Activated CD4-positive, alpha-beta T cell treated with anti-CD3 and anti-CD28 coated beads, Interleukin-2, amount 50 U/mL, for 48 hours (primary cell): ENCODE measurements at regions not wholly inside any gene's neighbourhood (a gene's known extent, or its start where the extent isn't known, plus 50 kb on each side); places are given as distances from the start of the nearest gene placed in this dataset.
"Not testable (repeated sequence)": the region's sequence is repeated elsewhere in the genome, so short reads cannot be mapped to it uniquely, and the experiment has no call there.

Experiments
- DNase-seq, 2 experiments: peaks; one replicate each; pipeline ENCODE4 v3.0.0-alpha.2; 2020

DNA sequence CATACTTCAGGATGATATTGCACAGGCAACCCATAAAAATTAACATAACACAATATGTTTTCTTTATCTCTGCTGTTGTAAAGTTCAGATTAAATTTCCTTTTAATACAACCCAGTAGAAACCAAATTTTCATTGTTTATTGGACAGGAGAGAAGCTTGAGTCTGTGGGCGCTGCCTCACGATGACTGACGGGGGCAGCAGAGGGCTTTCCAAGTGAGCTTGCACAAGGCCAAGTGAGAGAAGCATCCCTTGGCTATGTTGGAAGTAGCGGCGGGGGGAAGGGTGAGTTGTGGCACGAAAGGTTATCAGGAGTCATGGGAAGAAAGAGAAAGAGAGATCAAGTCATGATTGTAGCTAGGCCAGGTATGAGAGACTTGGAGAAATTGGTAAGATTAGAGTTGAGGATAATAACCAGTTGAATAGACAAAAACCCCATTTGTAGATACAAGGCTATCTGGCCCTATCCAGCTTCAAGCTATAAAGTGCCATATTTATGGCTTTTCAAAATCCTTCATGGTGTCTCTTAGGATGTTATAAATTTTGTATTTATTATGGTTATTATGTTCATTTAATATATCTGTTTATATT lies 413.7 kb upstream of the FAM98A start:
- DNase-seq: peak; percentile 31 to 33

DNA sequence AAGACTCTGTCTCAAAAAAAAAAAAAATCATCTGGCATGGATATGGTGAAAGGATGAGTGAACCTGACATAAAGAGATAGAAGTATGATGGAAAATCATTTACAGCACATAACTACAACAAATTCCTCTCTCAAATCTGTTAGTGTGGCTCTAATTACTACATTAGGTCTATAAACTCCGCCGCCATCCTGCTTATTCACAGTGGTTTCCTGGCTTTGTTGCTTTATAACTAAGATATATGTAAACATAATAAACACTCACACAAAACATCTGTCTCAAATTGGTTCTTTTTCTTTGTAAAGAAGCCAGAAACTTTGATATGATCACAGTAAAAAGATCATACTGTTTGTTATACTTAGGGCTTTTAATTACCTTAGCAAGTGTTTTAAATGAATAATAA lies 412.6 kb upstream of the FAM98A start:
- DNase-seq: no peak

DNA sequence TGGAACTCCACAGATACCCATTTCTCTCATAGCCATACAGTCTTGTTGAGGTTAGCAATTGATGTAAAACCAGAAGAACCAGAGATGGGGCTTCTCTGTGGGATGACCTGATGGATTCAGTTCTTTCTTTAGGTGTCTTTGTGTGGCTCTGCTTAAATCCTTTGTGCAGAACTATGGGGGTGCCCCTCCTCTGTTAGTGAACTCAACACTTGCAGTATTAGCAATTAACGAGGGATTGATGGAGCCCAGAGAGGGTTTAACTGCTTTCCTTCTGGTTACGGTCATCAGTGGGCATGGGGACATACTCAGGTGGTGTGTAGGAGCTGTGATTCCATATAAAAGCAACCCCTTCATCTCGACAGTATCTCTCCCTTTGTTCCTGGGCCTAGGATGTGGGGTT lies 406.8 kb upstream of the FAM98A start:
- DNase-seq: no peak

DNA sequence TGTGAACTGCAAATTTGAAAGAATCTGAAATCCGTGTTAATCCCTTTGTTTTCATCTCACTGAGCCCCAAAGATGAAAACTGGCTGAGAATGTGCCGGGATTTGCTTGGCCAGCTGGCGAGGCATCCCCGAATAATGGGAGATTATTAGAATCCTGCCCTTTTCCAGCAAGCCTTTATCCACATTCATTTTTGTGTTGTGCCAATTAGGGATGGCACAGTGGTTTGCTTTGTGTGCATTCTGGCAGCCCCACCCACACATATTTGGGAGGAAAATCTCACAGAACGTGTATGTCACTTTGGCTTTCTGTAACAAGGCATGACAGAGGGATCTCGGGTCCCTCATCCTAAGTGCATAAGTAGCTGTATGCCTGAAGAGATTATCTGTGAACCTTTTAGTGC lies 405.8 kb upstream of the FAM98A start:
- no peak for DNase-seq

DNA sequence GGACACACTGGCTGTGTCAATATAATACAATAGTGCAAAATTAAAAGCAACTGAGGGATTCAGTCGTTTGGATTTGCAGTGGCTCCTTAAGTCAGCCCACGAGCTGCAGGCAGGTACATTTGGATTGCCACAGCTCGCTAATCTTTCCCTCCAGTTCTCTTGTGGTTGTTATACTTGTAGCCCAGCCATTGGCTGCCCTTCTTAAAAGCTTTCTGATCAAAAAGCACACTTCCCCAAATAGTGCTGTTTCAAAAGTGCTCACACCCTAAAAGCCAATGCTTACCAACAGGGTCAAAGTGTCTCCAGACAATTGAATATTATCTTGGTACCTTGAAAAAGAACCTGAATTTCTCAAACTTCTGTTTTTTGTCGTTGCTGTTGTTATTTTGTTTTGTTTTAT lies 404.7 kb upstream of the FAM98A start:
- DNase-seq: no peak

DNA sequence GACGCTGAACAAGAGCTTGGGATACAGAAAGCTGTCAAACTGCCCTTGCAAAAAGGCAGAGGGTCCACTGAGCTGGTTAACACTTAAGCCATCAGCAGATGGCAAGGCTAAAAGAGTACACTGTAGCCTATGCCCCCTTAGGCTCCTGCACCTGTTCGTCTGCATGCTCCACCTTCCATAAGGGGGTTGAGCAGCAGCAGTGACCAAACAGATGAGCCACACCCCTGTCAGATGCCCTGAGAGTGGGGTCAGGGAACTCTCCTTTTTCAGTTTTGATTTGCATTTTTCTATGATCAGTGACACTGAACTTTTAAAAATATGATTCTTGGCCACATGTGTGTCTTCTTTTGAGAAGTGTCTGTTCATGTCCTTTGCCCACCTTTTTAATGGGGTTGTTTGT lies 402.5 kb upstream of the FAM98A start:
- no peak for DNase-seq

DNA sequence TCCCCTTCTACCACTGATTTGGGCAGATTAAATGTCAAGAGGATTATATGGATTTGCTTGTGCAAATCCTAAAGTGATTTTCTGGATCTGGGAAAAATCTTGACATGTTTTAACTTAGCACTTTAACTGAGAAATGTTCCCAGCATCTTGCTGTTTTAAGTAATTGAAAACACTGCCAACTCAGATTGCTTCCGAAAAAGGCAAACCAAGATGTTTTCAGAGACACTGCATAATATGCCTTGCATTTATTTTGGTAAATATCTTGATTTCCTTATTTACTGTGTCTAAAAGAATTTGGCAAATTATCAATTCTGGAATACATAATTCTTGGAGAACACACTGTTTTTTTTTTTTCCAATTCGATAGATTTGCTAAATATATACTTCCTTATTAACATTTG lies 385.0 kb upstream of the FAM98A start:
- no peak for DNase-seq

DNA sequence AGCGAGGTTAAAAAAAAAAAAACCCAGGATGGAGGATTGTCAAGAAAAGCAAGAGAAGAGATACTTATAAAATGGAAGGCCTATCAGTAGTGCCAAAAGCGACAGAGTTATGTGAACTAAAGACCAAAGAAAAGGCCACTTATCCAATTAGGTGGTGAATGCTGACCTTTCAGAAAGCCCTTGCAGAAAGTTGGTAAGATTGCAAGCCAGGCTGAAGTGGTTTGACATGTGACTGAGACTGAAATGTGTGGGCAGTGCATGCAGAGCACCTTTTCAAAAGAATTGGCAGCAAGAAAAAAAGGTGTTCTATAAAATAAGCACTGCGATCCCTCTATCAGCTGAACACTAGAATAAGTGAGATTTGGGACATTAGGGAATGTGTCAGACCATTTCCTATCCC lies 379.4 kb upstream of the FAM98A start:
- DNase-seq: no peak

DNA sequence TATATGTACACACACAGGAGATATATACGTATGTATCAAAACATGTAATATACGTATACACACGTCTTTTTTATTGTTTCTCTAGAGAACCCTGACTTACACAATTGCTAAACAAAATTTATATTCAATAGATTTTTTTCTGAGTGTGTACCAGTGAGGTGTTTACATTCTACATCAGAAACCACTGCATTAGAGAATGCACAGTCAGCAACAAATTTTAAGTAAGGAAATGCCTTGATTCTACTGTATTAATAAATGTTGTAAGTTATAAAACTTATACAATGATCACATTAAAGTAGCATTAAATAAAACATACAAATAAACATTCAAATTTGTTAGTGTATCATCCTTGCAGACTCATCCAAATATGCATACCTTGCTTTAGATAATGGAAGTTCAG lies 376.4 kb upstream of the FAM98A start:
- DNase-seq: no peak

DNA sequence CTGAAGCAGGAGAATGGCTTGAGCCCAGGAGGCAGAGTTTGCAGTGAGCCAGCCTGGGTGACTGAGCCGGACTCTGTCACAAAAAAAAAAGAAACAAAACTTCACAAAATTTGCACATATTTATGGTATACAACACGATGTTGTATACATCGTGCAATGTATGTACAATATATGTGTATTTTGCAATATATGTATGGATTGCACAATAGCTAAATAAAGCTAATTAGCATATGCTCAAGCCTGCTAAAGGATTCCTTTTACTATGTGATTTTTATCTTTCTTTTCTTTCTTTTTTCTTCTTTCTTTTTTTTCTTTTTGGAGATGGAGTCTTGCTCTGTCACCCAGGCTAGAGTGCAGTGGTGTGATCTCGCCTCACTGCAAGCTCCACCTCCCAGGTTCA lies 368.0 kb upstream of the FAM98A start:
- no peak for DNase-seq

DNA sequence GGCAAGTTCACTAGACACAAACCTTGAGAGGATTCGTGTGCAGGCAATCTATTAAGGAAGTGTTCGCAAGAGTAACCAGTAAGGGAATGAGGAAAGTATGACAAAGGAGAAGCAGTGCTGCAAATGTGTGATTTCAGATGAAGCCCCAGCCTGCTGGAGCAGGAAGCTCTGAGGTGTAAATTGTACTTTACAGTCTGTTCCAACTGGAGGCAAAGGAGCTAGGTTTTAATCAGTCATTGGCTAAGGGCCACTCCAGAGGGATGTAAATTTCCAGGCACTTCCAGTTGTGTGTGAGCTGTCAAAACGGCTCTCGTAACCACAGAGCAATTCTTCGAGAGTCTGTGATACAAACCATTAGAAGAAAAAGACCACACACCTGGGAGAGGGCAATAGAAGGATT lies 359.5 kb upstream of the FAM98A start:
- no peak for DNase-seq

DNA sequence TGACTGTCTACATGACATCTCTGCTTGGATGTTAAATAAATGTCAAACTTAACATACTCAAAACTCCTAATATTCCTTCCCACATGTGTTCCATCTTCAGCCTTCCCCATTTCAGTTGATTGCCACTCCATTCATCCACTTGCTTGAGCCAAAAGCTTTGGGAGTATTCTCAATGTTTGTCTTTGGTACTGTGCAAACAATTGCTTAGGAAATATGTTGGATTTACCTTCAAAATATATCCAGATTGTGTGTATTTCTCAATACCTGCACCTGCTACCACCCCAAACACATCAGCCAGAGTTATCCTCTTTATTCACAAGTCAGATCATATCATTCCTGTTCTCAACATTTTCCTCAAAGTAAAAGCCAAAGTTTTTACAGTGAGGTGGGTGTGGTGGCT lies 350.3 kb upstream of the FAM98A start:
- DNase-seq: no peak

DNA sequence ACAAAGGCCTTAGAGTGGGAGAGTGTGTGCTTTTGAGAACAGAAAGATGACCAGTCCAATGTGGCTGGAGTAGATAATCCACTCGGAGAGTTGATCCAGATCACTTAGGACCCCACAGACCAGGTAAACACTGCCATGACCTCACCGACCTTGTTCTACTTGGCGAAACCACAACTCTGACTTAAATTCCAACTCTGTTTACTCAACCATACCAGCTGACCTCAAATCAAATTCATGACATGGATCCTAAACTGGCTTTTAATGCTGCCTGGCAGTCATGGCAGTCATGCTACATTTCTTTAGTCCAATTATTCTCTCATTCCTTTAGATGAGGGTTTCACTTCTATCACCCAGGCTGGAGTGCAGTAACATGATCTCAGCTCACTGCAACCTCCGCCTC lies 347.1 kb upstream of the FAM98A start:
- DNase-seq: no peak

DNA sequence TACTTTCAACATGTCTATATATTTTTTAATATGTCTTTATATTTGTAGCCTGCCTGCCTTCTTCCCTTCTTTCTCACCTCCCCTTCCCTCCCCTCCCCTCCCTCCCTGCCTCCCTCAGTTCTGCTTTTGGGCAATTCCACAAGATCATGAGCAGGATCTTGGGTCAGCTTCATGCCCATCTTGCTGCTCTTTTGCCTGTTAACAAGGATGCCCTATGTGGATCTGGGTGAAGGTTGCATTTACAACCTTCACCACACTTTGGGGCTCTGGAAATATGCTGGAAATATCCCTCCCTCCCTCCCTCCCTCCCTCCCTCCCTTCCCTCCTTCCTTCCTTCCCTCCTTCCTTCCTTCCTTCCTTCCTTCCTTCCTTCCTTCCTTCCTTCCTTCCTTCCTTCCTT lies 334.1 kb upstream of the FAM98A start:
- DNase-seq: no peak

DNA sequence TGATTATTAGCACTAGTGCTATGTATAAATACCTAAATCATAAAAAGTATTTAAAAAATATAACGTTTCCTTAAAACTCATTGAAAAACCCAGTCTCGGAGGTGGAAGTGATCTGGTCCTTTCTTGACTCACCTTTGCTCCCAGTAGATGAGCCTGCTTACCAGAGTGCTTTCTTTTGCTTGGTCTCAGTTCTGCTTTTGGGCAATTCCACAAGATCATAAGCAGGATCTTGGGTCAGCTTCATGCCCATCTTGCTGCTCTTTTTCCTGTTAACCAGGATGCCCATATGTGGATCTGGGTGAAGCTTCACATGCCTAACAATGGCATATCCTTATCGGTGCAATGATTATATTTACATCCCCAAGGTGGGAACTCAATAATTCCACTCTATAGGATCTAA lies 332.1 kb upstream of the FAM98A start:
- DNase-seq: no peak

DNA sequence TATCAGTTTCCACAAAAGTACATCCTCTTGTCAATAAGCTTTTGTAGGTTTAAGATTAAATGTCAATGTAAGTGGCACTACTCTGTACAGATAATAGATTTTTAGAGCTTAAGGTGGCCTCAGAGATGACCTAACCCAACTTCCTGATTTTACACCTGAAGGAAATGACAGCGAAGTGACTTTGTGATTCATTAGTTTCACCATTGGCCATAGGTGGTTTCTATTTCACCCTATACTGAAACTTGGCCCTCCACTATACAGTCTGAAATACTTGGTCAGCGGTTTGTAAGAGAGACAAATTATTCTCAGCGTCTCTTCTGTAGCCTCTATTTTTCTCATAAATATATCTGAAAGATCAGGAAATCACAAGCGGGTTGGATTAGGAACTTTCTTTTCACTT lies 330.4 kb upstream of the FAM98A start:
- DNase-seq: no peak

DNA sequence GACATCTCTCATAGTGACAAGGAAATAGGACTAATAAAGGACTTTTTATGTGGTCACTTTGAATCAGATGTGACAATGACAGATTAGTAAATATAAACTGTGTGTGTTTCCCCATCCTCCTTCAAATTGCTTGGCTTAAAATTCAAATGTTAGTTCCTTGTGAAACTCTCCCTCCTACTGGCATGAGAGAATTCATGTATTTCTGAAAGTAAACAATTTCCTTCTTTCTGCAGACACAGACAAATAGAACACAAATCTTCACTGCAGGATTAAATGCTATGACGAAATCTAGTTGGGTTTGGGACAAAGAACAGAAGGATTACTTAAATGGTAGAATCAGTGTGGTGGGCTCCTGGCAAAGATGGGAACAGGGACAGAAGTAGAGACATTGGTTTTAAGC lies 328.7 kb upstream of the FAM98A start:
- DNase-seq: no peak

DNA sequence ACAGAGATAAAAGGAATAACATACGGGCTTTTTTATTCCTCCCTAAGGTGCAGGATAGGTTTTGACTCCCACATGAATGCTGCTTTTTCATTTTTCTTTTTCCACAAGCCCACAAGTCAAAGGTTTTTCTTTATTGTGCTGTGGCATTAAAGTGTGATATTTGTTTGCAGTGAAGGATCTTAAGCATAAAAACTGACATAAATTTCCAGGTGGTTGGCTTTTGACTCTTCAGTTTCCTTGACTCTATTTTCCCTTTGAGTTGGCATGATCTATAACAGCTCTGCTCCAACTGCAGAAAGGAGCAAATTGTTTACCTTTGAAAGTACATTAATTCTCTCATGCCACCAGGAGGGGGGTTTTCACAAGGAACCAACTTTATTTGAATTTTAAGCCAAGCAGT lies 326.2 kb upstream of the FAM98A start:
- no peak for DNase-seq

DNA sequence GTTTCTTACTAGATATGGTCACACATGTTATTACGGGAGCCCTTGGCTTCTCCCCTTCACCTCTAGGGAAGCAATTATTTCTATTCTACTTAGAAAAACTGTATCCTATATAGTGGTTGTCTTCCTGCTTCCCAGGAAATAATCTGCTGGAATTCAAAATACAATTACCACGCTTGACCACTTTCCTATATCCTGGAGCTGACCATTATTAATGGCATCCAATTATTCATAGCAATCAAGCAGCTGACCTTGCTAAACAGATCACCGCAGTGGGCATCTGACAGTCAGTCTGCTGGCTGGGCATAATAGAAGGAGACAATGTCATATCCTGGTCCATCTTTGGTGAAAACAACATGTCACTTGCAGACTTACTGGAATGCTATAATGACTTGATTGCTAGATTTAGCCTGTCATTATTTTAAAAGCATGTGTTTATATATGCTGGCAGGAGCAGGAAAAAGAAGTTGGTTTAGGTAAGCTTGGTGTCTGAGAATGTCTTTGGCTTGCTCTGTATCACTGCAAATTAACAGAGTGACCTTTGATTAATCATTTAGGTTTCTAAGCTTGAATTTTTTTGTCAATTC lies 325.6 kb upstream of the FAM98A start:
- DNase-seq: no peak

DNA sequence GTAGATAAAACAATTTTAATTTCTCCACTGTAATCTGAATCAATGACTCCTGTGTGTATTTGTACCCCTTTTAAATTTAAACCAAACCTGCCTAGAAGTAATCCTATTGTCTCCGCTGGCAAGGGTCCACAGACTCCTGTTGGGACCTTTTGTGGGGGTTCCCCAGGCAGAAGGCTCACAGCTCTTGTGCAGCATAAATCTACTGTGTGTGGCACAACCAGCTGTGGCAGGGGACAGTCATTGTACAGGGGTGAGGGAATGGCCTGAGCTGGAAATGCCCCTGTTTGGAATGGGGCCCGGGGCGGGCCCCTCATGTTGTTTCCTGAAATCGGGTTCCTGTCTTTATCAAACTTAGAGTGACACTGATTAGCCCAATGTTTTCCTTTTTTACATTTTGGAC lies 318.2 kb upstream of the FAM98A start:
- no peak for DNase-seq

DNA sequence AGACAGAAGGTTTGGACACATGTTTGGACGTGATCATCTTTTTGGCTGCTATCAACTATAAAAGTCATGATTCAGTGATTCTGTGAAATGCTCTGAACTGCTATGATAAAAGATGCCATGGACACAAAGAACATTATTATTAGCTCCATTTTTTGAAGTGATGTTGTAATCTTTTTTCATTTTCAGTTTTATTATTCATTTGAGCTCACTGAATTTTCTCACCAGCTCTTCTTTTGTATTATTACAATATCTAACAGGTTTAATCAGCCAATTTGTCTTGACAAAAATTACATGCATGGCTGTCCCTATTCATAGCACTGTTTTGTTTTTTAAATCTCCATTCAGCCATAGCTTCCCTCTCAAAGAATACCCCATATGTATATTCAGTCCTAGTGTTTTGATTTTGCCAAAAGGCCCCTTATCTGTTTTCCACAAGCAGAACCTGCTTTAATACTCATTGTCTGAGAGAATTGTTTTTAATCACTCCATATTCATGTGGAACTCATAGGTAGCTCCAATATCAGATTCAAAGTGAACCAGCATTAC lies 314.0 kb upstream of the FAM98A start:
- no peak for DNase-seq

DNA sequence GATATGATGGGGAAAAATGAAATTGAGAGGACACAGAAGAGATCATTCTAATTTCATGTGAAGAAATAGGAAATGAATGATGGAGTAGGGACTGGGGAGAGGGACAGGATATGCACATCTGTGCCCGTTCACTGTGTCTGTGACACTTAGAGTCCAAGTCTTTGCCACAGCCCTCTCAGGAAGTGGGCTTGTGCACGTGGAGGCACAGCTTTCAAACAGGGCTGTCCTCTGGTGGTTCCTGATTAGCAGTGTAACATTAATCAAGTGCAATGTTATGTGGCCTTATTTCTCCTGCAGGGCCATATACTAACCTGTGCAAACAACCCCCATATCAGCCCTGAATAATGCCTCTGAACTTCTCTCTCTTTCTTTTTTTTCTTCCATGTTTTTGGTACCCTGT lies 312.2 kb upstream of the FAM98A start:
- DNase-seq: no peak

DNA sequence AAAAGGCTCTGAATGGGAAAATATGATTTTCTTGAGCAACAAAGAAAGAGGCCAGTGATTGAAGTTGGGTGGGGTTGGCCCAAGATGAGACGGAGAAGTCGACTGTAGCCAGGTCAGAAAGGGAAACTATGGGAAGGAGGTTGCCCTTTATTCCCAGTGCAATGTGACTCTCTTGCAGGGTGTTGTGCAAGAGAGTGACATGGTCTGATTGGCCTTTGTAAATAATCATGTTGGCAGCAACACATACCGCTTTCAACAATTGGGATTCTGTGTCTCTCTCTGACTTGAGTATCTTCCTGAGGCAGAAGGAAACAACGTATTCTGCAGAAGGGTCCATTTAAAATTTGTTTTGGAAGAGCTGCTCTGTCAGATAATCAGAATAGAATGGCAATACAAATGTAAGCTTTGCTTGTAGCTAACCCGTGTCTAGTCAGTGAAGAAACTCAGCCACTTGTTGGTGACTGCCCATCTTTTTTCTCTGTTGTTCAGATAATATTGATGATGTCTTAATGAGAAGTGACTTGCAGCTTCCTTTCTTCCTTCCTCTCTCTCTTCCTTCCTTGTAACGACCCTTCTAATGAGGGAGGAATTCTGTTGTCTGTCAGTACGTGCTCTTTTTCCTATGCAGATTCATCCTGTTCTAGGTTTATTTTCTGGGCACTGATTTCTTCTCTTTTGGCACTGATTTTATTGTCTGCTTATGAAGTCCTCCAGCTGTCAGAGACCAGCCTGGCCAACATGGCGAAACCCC lies 311.0 kb upstream of the FAM98A start:
- no peak for DNase-seq

DNA sequence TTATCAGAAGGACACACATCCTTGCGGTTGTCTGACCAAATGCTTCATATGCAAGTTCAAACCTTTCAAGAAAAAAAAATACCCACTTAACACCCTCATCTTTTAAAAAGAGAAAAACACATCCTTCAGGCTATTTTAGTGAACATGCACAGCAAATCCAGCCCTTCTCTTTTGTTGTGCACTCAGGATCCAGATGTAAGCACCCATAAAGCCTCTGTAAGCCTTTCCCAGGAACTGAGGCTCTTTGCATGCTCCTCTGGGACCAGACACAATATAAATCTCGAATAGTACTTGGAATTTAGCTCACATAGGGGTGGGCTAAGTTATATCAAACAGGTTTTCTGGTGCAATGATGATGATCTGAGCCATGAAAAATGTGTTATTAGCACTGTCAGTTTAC lies 308.8 kb upstream of the FAM98A start:
- no peak for DNase-seq

DNA sequence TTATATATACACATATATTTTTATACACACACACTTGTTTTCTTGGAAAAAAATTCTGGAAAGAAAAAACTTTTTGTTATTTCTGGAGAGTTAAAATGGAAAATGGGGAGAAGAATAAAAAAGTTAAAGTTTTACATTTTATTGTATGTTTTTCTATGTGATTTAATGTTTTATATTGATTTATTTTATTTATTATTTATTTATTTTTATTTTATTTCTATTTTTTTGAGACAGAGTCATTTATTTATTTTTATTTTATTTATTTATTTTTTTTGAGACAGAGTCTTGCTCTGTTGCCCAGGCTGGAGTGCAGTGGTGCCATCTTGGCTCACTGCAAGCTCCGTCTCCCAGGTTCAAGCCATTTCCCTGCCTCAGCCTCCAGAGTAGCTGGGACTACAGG lies 307.0 kb upstream of the FAM98A start:
- not testable (repeated sequence) for DNase-seq
